SK-N-MC (cell line): ENCODE measurements at regions not wholly inside any gene's neighbourhood (a gene's known extent, or its start where the extent isn't known, plus 50 kb on each side); places are given as distances from the start of the nearest gene placed in this dataset.

Source experiments
- DNase-seq: peaks from one replicate; pipeline ENCODE4 v3.0.0-alpha.2; 2011; ENCODE audit warnings: low read depth, low spot score
- H3K27ac ChIP-seq: fragments of 200-600 bp; sonication (generic); 2 replicates; pipeline ENCODE4 v1.5.1; 2016; ENCODE audit warnings: mixed run types
- H3K36me3 ChIP-seq: fragments of 200-600 bp; sonication (generic); 2 replicates; pipeline ENCODE4 v1.6.1; 2017; ENCODE audit warnings: antibody characterized with exemption, low read length, mixed read lengths; ENCODE audit not compliant: insufficient read depth
- H3K4me3 ChIP-seq: fragments of 200-600 bp; sonication (generic); 2 replicates; pipeline ENCODE4 v1.5.1; 2016
- H3K9ac ChIP-seq: fragments of 200-600 bp; sonication (generic); 2 replicates; pipeline ENCODE4 v1.8.0; 2017; ENCODE audit warnings: mixed run types, mixed read lengths; ENCODE audit not compliant: insufficient read length
- H3K9me3 ChIP-seq: fragments of 200-600 bp; sonication (generic); 2 replicates; pipeline ENCODE4 v1.6.1; 2017; ENCODE audit warnings: low read depth, mild to moderate bottlenecking, antibody characterized with exemption, low read length, moderate library complexity, mixed read lengths
- EZH2 ChIP-seq: fragments of 200-600 bp; sonication (generic); IDR thresholded peaks from one replicate; pipeline ENCODE4 v1.6.1; 2017; ENCODE audit warnings: antibody characterized with exemption
- FOXP2 ChIP-seq: optimal IDR thresholded peaks from 2 replicates; pipeline ENCODE3; 2011; ENCODE audit warnings: mild to moderate bottlenecking, moderate library complexity; ENCODE audit not compliant: insufficient read depth; ENCODE audit errors: extremely low read length, control extremely low read depth
- POLR2AphosphoS5 ChIP-seq: IDR thresholded peaks from 2 replicates; pipeline ENCODE4 v1.6.1; 2012; ENCODE audit warnings: mild to moderate bottlenecking, low read depth, low read length, borderline replicate concordance

- Histone ChIP-seq H3K27ac (peak overlapping the region; percentile 65), H3K9ac (no peak overlapping the region), H3K9me3 (no peaks in the 10 kb centered on the region), H3K4me3 (no peak overlapping the region), H3K36me3 (no peaks in the 10 kb centered on the region)
- TF ChIP-seq EZH2 = no peak
- no peak for TF ChIP-seq POLR2AphosphoS5
- TF ChIP-seq FOXP2 = no peak
- no peak for DNase-seq
Observed at GRCh38 chr5:43769571-43770355, 166.8 kb downstream of the NNT start.
